Hepatocyte (in vitro differentiated cells): ENCODE measurements at regions not wholly inside any gene's neighbourhood (a gene's known extent, or its start where the extent isn't known, plus 50 kb on each side); places are given as distances from the start of the nearest gene placed in this dataset.

Experiments
- DNase-seq: peaks from one replicate; pipeline ENCODE4 v3.0.0-alpha.2; 2016; ENCODE audit warnings: low spot score
- H2AFZ ChIP-seq: fragments of 200-600 bp; sonication (generic); 2 replicates; pipeline ENCODE4 v1.6.0; 2016; ENCODE audit warnings: antibody characterized with exemption, mild to moderate bottlenecking
- H3K27ac ChIP-seq: fragments of 200-600 bp; sonication (generic); 2 replicates; pipeline ENCODE4 v1.5.1; 2016; ENCODE audit warnings: mild to moderate bottlenecking
- H3K27me3 ChIP-seq: fragments of 200-600 bp; sonication (generic); 2 replicates; pipeline ENCODE4 v1.6.1; 2016
- H3K36me3 ChIP-seq: fragments of 200-600 bp; sonication (generic); replicated peaks from 2 replicates; pipeline ENCODE4 v1.5.1; 2016; ENCODE audit warnings: low read depth; ENCODE audit not compliant: insufficient read depth
- H3K4me1 ChIP-seq: fragments of 200-600 bp; sonication (generic); 2 replicates; pipeline ENCODE4 v1.5.1; 2016; ENCODE audit warnings: mild to moderate bottlenecking, moderate library complexity; ENCODE audit not compliant: insufficient read depth
- H3K4me2 ChIP-seq: fragments of 200-600 bp; sonication (generic); 2 replicates; pipeline ENCODE4 v1.6.0; 2016
- H3K4me3 ChIP-seq: fragments of 200-600 bp; sonication (generic); 2 replicates; pipeline ENCODE4 v1.5.1; 2016; ENCODE audit warnings: mild to moderate bottlenecking
- H3K79me2 ChIP-seq: fragments of 200-600 bp; sonication (generic); 2 replicates; pipeline ENCODE4 v1.6.0; 2017; ENCODE audit warnings: mild to moderate bottlenecking
- H3K9me2 ChIP-seq: fragments of 200-600 bp; sonication (generic); replicated peaks from 2 replicates; pipeline ENCODE4 v1.6.0; 2017; ENCODE audit warnings: mild to moderate bottlenecking; ENCODE audit not compliant: insufficient read depth
- H3K9me3 ChIP-seq: fragments of 200-600 bp; sonication (generic); 2 replicates; pipeline ENCODE4 v1.5.1; 2016; ENCODE audit warnings: low read depth, mild to moderate bottlenecking
- H4K20me1 ChIP-seq: fragments of 200-600 bp; sonication (generic); 2 replicates; pipeline ENCODE4 v1.6.0; 2016; ENCODE audit warnings: mild to moderate bottlenecking; ENCODE audit not compliant: insufficient read depth, poor library complexity, severe bottlenecking
- CTCF ChIP-seq: fragments of 200-600 bp; sonication (generic); IDR thresholded peaks from 2 replicates; pipeline ENCODE4 v1.5.1; 2016; ENCODE audit warnings: antibody characterized with exemption, mild to moderate bottlenecking; ENCODE audit not compliant: poor library complexity
- EZH2 ChIP-seq: fragments of 200-600 bp; sonication (generic); IDR thresholded peaks from 2 replicates; pipeline ENCODE4 v1.6.1; 2016; ENCODE audit warnings: antibody characterized with exemption, mild to moderate bottlenecking, borderline replicate concordance
- EZH2phosphoT487 ChIP-seq: fragments of 200-600 bp; sonication (generic); IDR thresholded peaks from one replicate; pipeline ENCODE4 v1.6.1; 2018; ENCODE audit warnings: antibody characterized with exemption, mild to moderate bottlenecking, low read depth, moderate library complexity; ENCODE audit not compliant: unreplicated experiment, severe bottlenecking
- WGBS: methylation state at CpG from one replicate; pipeline ENCODE4 v1.1.6; 2016; ENCODE audit warnings: low lambda C conversion rate; ENCODE audit errors: missing lambda C conversion rate; 5-methylcytosine and 5-hydroxymethylcytosine counted together

GRCh38 chr10:130234171-130234965, 98.2 kb downstream of the GLRX3 start:
- Histone ChIP-seq H3K79me2 (no peaks in the 10 kb centered on the region), H3K4me2 (no peak overlapping the region), H3K9me2 (no peaks in the 10 kb centered on the region), H3K9me3 (no peaks in the 10 kb centered on the region), H4K20me1 (no peaks in the 10 kb centered on the region), H3K4me1 (no peaks in the 10 kb centered on the region), H3K36me3 (no peaks in the 10 kb centered on the region), H3K4me3 (no peak overlapping the region), H3K27ac (no peak overlapping the region), H3K27me3 (no peaks in the 10 kb centered on the region), H2AFZ (no peak overlapping the region)
- 90% methylated on average over 10 of the region's 10 CpGs for WGBS
- TF ChIP-seq CTCF (no peak), EZH2phosphoT487 (no peak), EZH2 (no peak)
- no peak for DNase-seq

- TF ChIP-seq CTCF (no peak), EZH2phosphoT487 (no peak), EZH2 (no peak)
Observed at GRCh38 chr10:130236711-130237110, 100.5 kb downstream of the GLRX3 start.

GRCh38 chr10:130240409-130240808, 104.2 kb downstream of the GLRX3 start:
- Histone ChIP-seq H3K36me3 (no peaks in the 10 kb centered on the region), H3K4me3 (no peak overlapping the region), H3K9me2 (no peaks in the 10 kb centered on the region), H3K27me3 (no peaks in the 10 kb centered on the region), H4K20me1 (no peaks in the 10 kb centered on the region), H3K79me2 (no peaks in the 10 kb centered on the region), H3K27ac (no peak overlapping the region), H3K4me2 (no peak overlapping the region), H3K4me1 (no peaks in the 10 kb centered on the region), H3K9me3 (no peaks in the 10 kb centered on the region), H2AFZ (no peak overlapping the region)
- TF ChIP-seq EZH2phosphoT487 = no peak
- TF ChIP-seq CTCF = no peak
- no peak for TF ChIP-seq EZH2
- WGBS = 95% methylated on average over 2 of the region's 2 CpGs
- no peak for DNase-seq

More at GRCh38 chr10:130236711-130237110, 100.5 kb downstream of the GLRX3 start:
- WGBS = 88% methylated on average over 1 of the region's 1 CpG
- Histone ChIP-seq H3K4me1 (no peaks in the 10 kb centered on the region), H3K79me2 (no peaks in the 10 kb centered on the region), H3K4me2 (no peak overlapping the region), H3K4me3 (no peak overlapping the region), H3K9me3 (no peaks in the 10 kb centered on the region), H3K27me3 (no peaks in the 10 kb centered on the region), H3K9me2 (no peaks in the 10 kb centered on the region), H3K36me3 (no peaks in the 10 kb centered on the region), H4K20me1 (no peaks in the 10 kb centered on the region), H2AFZ (no peak overlapping the region), H3K27ac (no peak overlapping the region)
- DNase-seq = no peak

- H3K4me3 ChIP-seq = no peak overlapping the region
- H3K36me3 ChIP-seq = no peaks in the 10 kb centered on the region
- no peak overlapping the region for H3K27ac ChIP-seq
- no peak overlapping the region for H3K4me2 ChIP-seq
- DNase-seq = no peak
- H3K9me3 ChIP-seq = no peaks in the 10 kb centered on the region
- no peaks in the 10 kb centered on the region for H4K20me1 ChIP-seq
- H3K27me3 ChIP-seq = no peaks in the 10 kb centered on the region
- TF ChIP-seq EZH2phosphoT487 (no peak), EZH2 (no peak), CTCF (no peak)
- no peaks in the 10 kb centered on the region for H3K4me1 ChIP-seq
- 52% methylated on average over 3 of the region's 3 CpGs for WGBS
- no peaks in the 10 kb centered on the region for H3K79me2 ChIP-seq
- no peak overlapping the region for H2AFZ ChIP-seq
- H3K9me2 ChIP-seq = no peaks in the 10 kb centered on the region
Observed at GRCh38 chr10:130242513-130242912, 106.3 kb downstream of the GLRX3 start.
